ACHN (cell line): ENCODE measurements at regions not wholly inside any gene's neighbourhood (a gene's known extent, or its start where the extent isn't known, plus 50 kb on each side); places are given as distances from the start of the nearest gene placed in this dataset.

Source experiments
- DNase-seq: peaks from one replicate; pipeline ENCODE4 v3.0.0-alpha.2; 2015
- in situ Hi-C: cut with HindIII; loops from 2 replicates; pipeline ENCODE4 v1.10.0; 2017; ENCODE audit warnings: low sequenced_read_pairs, low pct_ligation_motif_present, low pct_unique_long_range_greater_than_20kb

GRCh38 chr16:6363896-6364607, 968.6 kb upstream of the RBFOX1 start:
- in situ Hi-C loops, result no loop called here
- DNase-seq, result no peak

DNA sequence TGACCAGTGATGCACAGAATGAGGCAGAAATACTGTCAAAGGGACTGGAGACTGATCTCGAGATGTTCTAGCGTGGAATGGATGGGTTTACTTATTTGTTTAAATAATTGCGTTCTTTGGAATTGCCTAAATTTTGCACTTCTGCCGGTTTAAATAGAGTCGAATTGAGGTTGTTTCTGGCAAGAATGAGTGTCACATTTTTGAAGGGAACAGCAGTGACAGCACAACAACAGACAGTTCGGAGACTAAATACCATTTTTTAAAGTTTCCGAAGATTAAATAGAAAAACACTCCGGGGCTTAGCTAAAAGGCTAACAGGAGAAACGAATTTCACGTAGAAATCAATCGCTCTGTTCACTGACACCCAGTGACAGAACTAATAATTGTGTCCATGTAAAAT, 969.2 kb upstream of the RBFOX1 start:
- DNase-seq, result no peak
- in situ Hi-C loops, result no loop called here

GRCh38 chr16:6362321-6362720, 970.3 kb upstream of the RBFOX1 start:
- DNase-seq, result no peak
- in situ Hi-C loops, result no loop called here

DNA sequence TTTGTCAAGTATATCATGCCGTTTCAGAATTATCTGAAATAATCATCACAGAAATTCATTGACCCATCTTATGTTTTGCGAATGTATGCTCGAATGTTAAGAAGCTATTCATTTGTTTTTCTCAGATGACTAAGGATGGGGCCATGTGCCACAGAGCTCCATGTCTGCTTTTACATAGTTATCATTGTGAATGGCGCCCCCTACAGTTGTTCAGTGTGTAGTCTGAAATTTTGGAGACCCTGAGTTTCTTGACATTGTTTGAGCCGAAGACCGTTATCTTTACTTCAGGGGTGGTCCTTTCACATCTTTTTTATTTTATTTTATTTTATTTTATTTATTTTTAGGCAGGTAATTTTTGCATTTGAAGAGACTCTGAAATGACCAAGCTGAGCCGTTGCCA, 972.0 kb upstream of the RBFOX1 start:
- in situ Hi-C loops, result no loop called here

DNA sequence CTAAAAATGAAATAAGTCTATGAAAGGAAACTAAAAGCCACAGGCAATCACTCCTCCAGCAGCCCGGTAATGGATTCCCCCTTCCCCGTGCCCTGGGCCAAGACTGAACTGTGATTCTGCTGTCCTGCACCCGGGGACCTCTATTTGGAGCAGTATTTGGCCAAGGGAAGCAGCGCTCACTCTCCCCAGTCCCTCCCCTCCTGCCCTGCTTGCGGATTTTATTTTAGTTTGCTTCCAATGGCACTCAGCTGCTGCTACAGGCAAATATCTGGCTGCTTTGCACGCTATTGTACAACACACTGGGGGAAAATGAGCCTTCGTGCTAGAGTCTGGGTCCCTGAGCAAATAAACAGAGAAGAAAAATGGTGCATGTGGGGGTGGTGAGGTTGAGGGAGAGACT, 975.7 kb upstream of the RBFOX1 start:
- in situ Hi-C loops, result no loop called here
- no peak for DNase-seq

More for the DNA sequence above, 972.0 kb upstream of the RBFOX1 start:
- no peak for DNase-seq

- DNase-seq, result no peak
- in situ Hi-C loops, result no loop called here
Observed at GRCh38 chr16:6349725-6350124, 982.9 kb upstream of the RBFOX1 start.

DNA sequence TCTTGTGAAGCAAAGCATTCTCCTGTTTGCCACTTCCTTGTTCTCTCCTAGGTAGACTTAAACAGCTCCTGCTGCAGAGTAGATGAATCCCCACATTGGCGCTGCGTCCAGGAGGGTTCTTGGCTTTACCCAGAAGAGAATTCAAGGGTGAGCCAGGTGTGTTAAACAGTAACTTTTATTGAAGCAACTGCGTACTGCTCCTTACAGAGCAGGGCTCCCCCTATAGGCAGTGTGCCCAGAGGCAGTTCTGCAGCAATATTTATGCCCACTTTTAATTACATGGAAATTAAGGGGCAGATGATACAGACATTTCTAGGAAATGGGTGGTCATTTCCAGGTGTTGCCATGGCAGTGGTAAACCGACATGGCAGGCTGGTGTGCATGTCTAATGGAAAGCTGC, 987.6 kb upstream of the RBFOX1 start:
- no peak for DNase-seq
- in situ Hi-C loops, result no loop called here

DNA sequence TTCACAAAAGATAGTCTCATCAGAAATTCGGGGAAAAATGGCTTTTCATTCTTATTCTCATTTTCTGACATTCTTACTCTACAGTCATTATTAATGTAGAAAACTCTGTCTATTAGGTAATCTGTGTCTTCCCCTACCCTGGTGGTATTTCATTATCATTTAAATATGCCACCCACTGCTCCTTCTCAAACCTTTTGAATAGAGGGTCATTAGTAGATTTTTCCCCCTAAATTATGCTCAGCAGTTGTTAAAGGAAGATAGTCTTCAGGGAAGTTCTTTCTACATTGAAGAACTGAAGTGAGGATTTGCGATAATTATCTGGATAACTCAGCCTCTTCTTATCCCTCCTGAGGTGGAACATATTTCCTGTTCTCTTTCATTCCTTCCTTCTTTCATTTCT, 989.5 kb upstream of the RBFOX1 start:
- in situ Hi-C loops, result no loop called here
- DNase-seq, result no peak

DNA sequence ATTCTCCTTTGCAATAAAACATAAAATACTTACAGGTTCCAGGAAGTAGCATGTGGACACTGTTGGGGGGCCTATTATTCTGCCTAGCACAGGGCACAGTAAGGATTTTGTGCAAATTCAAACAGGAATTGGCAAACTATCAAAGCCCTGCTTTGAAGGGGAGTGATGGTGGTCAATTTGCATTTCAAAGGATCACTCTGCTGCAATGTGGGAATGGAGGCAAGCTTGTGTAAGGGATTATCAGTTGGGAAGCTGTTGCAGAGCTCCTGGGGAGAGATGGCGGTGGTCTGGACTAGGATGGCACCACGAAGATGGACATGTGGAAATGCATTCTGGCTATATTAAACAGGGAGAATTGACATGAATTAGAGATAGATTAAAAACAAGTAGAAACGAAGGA, 990.7 kb upstream of the RBFOX1 start:
- DNase-seq, result no peak
- in situ Hi-C loops, result no loop called here

DNA sequence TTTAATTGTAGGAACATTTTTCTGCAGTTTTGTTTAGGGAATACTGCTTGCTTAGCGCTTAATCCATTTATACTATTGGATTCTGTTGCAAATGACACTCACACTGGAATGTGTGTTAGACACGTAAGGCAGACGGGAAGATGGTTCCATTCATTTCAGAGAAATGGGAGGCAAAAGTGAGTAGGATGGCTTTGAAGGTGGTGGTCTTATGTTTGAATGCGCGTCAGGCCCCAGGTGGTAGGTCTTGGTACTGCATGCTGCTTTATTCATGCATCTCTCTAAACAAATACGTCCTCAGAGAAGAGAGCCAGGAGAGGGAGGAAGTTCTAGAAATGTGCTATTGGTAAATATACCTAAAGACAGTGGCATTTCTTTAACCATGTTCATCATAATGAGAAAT, 997.6 kb upstream of the RBFOX1 start:
- in situ Hi-C loops, result no loop called here
- peak; percentile 37 for DNase-seq

- no peak for DNase-seq
- in situ Hi-C loops, result no loop called here
Observed at GRCh38 chr16:6331770-6332169, 1000.9 kb upstream of the RBFOX1 start.

DNA sequence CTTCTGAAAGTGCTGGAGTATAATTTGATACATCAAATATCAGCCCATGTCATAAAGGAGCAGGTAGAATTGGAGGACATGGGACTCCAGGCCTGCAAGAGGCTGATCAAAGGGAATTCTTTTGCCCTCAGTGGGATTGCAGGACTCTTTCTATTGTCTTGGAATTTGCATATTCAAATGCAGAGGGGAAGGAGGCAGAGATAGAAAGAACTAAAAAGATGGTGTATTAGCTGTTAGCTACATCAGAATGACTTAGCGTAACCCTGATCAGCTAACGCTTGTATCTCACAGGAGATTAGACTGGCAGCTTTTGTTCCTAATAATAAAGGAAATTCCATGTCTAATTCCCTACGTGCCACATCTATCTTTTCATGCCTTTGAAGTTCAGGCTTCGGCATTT, 1014.7 kb upstream of the RBFOX1 start:
- DNase-seq, result no peak
- in situ Hi-C loops, result no loop called here

- in situ Hi-C loops, result no loop called here
- no peak for DNase-seq
Observed at GRCh38 chr16:6309271-6309670, 1023.4 kb upstream of the RBFOX1 start.

GRCh38 chr16:6308176-6308575, 1024.5 kb upstream of the RBFOX1 start:
- DNase-seq, result no peak
- in situ Hi-C loops, result no loop called here

- DNase-seq, result no peak
- in situ Hi-C loops, result no loop called here
Observed at GRCh38 chr16:6300523-6300922, 1032.1 kb upstream of the RBFOX1 start.

DNA sequence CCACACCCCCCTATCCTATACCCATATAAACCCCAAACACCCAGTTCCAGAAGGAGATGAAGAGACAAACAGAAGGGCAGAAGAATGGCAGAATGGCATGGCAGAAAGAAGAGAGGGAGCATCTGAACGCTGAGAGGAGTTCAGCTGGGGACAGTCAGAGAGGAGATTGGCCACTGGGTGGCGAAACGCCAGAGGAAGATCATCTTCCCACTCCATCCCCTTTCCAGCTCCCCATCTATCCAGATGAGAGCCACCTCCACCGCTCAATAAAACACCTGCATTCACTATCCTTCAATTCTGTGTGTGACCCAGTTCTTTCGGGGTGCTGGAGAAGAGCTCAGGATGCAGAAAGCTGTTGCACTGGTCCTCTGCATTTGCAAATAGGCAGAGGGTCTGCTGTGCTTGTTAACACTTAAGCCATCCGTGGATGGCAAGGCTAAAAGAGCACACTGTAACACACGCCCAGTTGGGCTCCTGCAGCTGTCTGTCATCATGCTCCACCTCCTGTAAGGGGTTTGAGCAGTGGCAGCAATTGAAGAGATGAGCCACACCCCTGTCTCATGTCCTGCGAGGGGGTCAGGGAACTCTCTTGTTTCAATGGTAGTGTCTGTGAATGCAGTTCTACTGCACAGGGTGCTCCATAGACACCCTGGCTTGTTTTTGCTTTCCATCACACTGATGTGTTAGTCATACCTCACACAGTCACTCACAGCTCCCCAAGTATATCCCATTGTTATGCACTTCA, 1034.8 kb upstream of the RBFOX1 start:
- no peak for DNase-seq
- in situ Hi-C loops, result no loop called here

- no peak for DNase-seq
- in situ Hi-C loops, result no loop called here
Observed at GRCh38 chr16:6286176-6286575, 1046.5 kb upstream of the RBFOX1 start.

DNA sequence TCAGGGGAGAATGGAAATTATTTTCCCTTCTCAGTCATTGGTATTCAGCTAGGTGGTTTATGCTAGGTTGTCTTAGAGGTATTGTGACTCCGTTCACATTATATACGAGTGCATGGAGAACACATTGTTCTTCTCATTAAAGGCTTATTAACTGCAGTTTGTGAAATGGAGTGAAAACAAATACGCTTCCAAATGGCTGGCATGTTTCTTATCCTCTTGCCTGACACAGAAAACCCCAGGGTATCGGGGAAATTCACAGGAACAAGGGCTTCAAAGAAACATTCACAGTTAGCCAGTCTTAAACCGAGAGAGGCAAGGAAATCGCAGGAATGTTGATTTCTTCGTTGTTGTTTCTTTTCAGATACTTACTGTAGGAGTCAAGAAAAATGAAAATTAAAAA, 1047.9 kb upstream of the RBFOX1 start:
- in situ Hi-C loops, result no loop called here
- DNase-seq, result no peak

GRCh38 chr16:6281994-6282393, 1050.7 kb upstream of the RBFOX1 start:
- in situ Hi-C loops, result no loop called here
- no peak for DNase-seq

- DNase-seq, result no peak
- in situ Hi-C loops, result no loop called here
Observed at GRCh38 chr16:6281274-6281673, 1051.4 kb upstream of the RBFOX1 start.
